GM12878 (cell line): ENCODE measurements at regions not wholly inside any gene's neighbourhood (a gene's known extent, or its start where the extent isn't known, plus 50 kb on each side); places are given as distances from the start of the nearest gene placed in this dataset.

Source experiments
- ATAC-seq: fragments of 200-7000 bp; cut with Tn5 transposase; 3 replicates; pipeline ENCODE4 v1.9.1; 2020; ENCODE audit warnings: mild to moderate bottlenecking, moderate library complexity
- BruUV-seq: library from RNA; stranded (reverse); fragments of 400-500 nt; replicated peaks from 2 replicates; lab custom pipeline; 2021; lab: Mats Ljungman, UMichigan
- CTCF ChIA-PET: fragments of 300-600 bp; sonication (Branson Sonifier 250); formaldehyde crosslinking; extraction: SDS; loops from one replicate; lab custom pipeline; 2021; ENCODE audit warnings: inconsistent platforms; lab: Yijun Ruan, JAX
- POLR2A ChIA-PET: fragments of 350-600 bp; formaldehyde crosslinking; extraction: SDS; loops from one replicate; lab custom pipeline; 2021; ENCODE audit warnings: inconsistent platforms; lab: Charles Lee
- RAD21 ChIA-PET: fragments of 300-600 bp; sonication (Branson Sonifier 250); formaldehyde crosslinking; loops from one replicate; lab custom pipeline; 2023; ENCODE audit warnings: antibody characterized with exemption; ENCODE audit not compliant: unreplicated experiment; lab: Charles Lee
- SMC1A ChIA-PET: fragments of 300-600 bp; sonication (Branson Sonifier 250); formaldehyde crosslinking; loops from one replicate; lab custom pipeline; 2023; ENCODE audit not compliant: unreplicated experiment, uncharacterized antibody; lab: Charles Lee
- DNase-seq: peaks from one replicate; pipeline ENCODE4 v3.0.0-alpha.2; 2011; ENCODE audit warnings: low read depth, low spot score
- FAIRE-seq: peaks from 3 replicates; lab custom pipeline; 2011; peaks lifted over from hg19 to GRCh38; lab: Jason Lieb, UNC
- H2AFZ ChIP-seq: 2 replicates; pipeline ENCODE4 v1.6.0; 2011; ENCODE audit warnings: low read depth, low read length, control low read depth; ENCODE audit not compliant: control insufficient read depth
- H3K27ac ChIP-seq: 2 replicates; pipeline ENCODE4 v1.5.1; 2011; ENCODE audit warnings: control low read depth; ENCODE audit not compliant: control insufficient read depth, insufficient read depth
- H3K27me3 ChIP-seq, 2 experiments: replicated peaks in 1 of 2; 2 replicates each; pipeline versions ENCODE4 v1.6.0 to v1.6.1; 2011; ENCODE audit warnings: low read length in 1 of 2; ENCODE audit not compliant: control insufficient read depth in 2 of 2, insufficient read depth in 2 of 2
- H3K36me3 ChIP-seq, 2 experiments: 2 replicates each; pipeline ENCODE4 v1.5.1; 2011; ENCODE audit warnings: low read length in 1 of 2; ENCODE audit not compliant: control insufficient read depth in 2 of 2, insufficient read depth in 2 of 2
- H3K4me1 ChIP-seq: 2 replicates; pipeline ENCODE4 v1.6.1; 2011; ENCODE audit warnings: mild to moderate bottlenecking, low read length, moderate library complexity, mixed read lengths; ENCODE audit not compliant: control insufficient read depth, insufficient read depth
- H3K4me2 ChIP-seq: 2 replicates; pipeline ENCODE4 v1.6.0; 2011; ENCODE audit warnings: control low read depth; ENCODE audit not compliant: control insufficient read depth, insufficient read depth
- H3K4me3 ChIP-seq: fragments of 200-600 bp; sonication (generic); 2 replicates; pipeline ENCODE4 v1.5.1; 2016
- H3K79me2 ChIP-seq: 2 replicates; pipeline ENCODE4 v1.6.0; 2011; ENCODE audit warnings: low read length; ENCODE audit not compliant: control insufficient read depth, insufficient read depth
- H3K9ac ChIP-seq: 2 replicates; pipeline ENCODE4 v1.8.0; 2011; ENCODE audit warnings: low read length, control low read depth, mixed read lengths; ENCODE audit not compliant: control insufficient read depth, insufficient read depth
- H3K9me3 ChIP-seq: replicated peaks from 3 replicates; pipeline ENCODE4 v1.5.1; 2011; ENCODE audit warnings: mild to moderate bottlenecking, low read length; ENCODE audit not compliant: control insufficient read depth, insufficient read depth
- H4K20me1 ChIP-seq: 2 replicates; pipeline ENCODE4 v1.6.0; 2011; ENCODE audit not compliant: control insufficient read depth, insufficient read depth
- BMI1 ChIP-seq: fragments of 450-650 bp; IDR thresholded peaks from 2 replicates; pipeline ENCODE4 v1.6.1; 2016; ENCODE audit warnings: mild to moderate bottlenecking, moderate library complexity, borderline replicate concordance
- CBX3 ChIP-seq: fragments of 200-600 bp; sonication (generic); IDR thresholded peaks from 2 replicates; pipeline ENCODE4 v1.6.1; 2016; ENCODE audit warnings: low read depth, borderline replicate concordance
- DPF2 ChIP-seq: fragments of 450-650 bp; IDR thresholded peaks from 2 replicates; pipeline ENCODE4 v1.6.1; 2017; ENCODE audit warnings: mild to moderate bottlenecking
- GATAD2B ChIP-seq: fragments of 450-650 bp; conservative IDR thresholded peaks from 2 replicates; pipeline ENCODE4 v1.6.1; 2017; ENCODE audit warnings: low read depth, mild to moderate bottlenecking, moderate library complexity
- IKZF1 ChIP-seq: fragments of 450-650 bp; conservative IDR thresholded peaks from 2 replicates; pipeline ENCODE4 v1.6.1; 2017; ENCODE audit warnings: antibody characterized with exemption, mild to moderate bottlenecking
- IKZF2 ChIP-seq, 2 experiments: fragments of 450-650 bp; IDR thresholded peaks; 2 replicates each; pipeline ENCODE4 v1.6.1; 2017; ENCODE audit warnings: mild to moderate bottlenecking in 2 of 2, moderate library complexity in 2 of 2
- MTA2 ChIP-seq: fragments of 450-650 bp; IDR thresholded peaks from 2 replicates; pipeline ENCODE4 v1.6.1; 2016; ENCODE audit warnings: low read depth, mild to moderate bottlenecking, moderate library complexity
- NRF1 ChIP-seq: conservative IDR thresholded peaks from 2 replicates; pipeline ENCODE4 v1.6.1; 2011; ENCODE audit warnings: mild to moderate bottlenecking, low read depth, low read length, improper control_type of control experiment
- PBX3 ChIP-seq: IDR thresholded peaks from 2 replicates; pipeline ENCODE4 v1.6.1; 2011; ENCODE audit warnings: mild to moderate bottlenecking, low read depth, low read length, moderate library complexity; ENCODE audit not compliant: insufficient replicate concordance
- PKNOX1 ChIP-seq: fragments of 450-650 bp; IDR thresholded peaks from 2 replicates; pipeline ENCODE4 v1.6.1; 2016; ENCODE audit warnings: mild to moderate bottlenecking
- RFX5 ChIP-seq: IDR thresholded peaks from 2 replicates; pipeline ENCODE4 v1.6.1; 2011; ENCODE audit warnings: low read depth, low read length, improper control_type of control experiment
- RUNX3 ChIP-seq: IDR thresholded peaks from 2 replicates; pipeline ENCODE4 v1.6.1; 2012; ENCODE audit warnings: low read length, inconsistent platforms
- SPI1 ChIP-seq: IDR thresholded peaks from 2 replicates; pipeline ENCODE4 v1.6.1; 2011; ENCODE audit warnings: low read depth, mild to moderate bottlenecking, low read length, moderate library complexity, borderline replicate concordance; ENCODE audit not compliant: insufficient read depth
- SREBF2 ChIP-seq: IDR thresholded peaks from 2 replicates; pipeline ENCODE4 v1.6.1; 2012; ENCODE audit warnings: mild to moderate bottlenecking, low read length
- STAT3 ChIP-seq: IDR thresholded peaks from 2 replicates; pipeline ENCODE4 v1.6.1; 2011; ENCODE audit warnings: low read depth, low read length, improper control_type of control experiment
- ZNF217 ChIP-seq: fragments of 450-650 bp; IDR thresholded peaks from 2 replicates; pipeline ENCODE4 v1.6.1; 2017; ENCODE audit warnings: antibody characterized with exemption, mild to moderate bottlenecking
- WGBS: methylation state at CpG from one replicate; pipeline ENCODE4 v1.1.6; 2016; ENCODE audit warnings: low lambda C conversion rate; ENCODE audit not compliant: insufficient replicate concordance, insufficient coverage; ENCODE audit errors: missing lambda C conversion rate; 5-methylcytosine and 5-hydroxymethylcytosine counted together
- in situ Hi-C: fragments of 300-500 bp; cut with MboI; formaldehyde crosslinking; loops from 9 replicates; pipeline ENCODE4 v1.14.3; 2018; ENCODE audit warnings: mixed read lengths
- intact Hi-C: fragments of 100-400 bp; cut with micrococcal nuclease; formaldehyde crosslinking; loops from one replicate; pipeline ENCODE4 v1.14.2; 2022; ENCODE audit not compliant: unreplicated experiment

GRCh38 chr18:44507729-44508325, 172.9 kb upstream of the SETBP1 start:
- Histone ChIP-seq H3K4me1 (peaks cover 9% of the 10 kb centered on the region), H4K20me1 (no peaks in the 10 kb centered on the region), H3K27ac (no peak overlapping the region), H3K4me3 (no peak overlapping the region), H3K27me3 (no peaks in the 10 kb centered on the region), H3K79me2 (no peaks in the 10 kb centered on the region), H2AFZ (no peak overlapping the region), H3K4me2 (peak overlapping the region; percentile 7; the same call in 1 of the 2 replicates), H3K36me3 (no peaks in the 10 kb centered on the region), H3K9me3 (no peaks in the 10 kb centered on the region; the same call in 2 of the 3 replicates), H3K9ac (no peak overlapping the region)
- no peak for FAIRE-seq
- intact Hi-C loops (no loop called here), in situ Hi-C loops (no loop called here)
- BruUV-seq = no TSS peak
- ChIA-PET RAD21 (no interaction called here), SMC1A (interaction anchor here (0.7 to 1.0 kb wide), 2 partner anchors 12 to 112 kb away, joined by 3 to 4 read pairs; no protein-coding TSS in a partner anchor), CTCF (no interaction called here), POLR2A (no interaction called here)
- ATAC-seq = peak; percentile 92
- 0% methylated on average over 6 of the region's 6 CpGs for WGBS
- peak; percentile 32 for DNase-seq
- peak; percentile 32 for TF ChIP-seq PBX3
- TF ChIP-seq BMI1 = 0 out of 2 replicates have a peak, but pooled peaks have one; percentile 14
- TF ChIP-seq RFX5 = no peak
- TF ChIP-seq DPF2 = 0 out of 2 replicates have a peak, but pooled peaks have one; percentile 30
- TF ChIP-seq NRF1 = no peak
- TF ChIP-seq GATAD2B = no peak
- no peak for TF ChIP-seq STAT3
- TF ChIP-seq ZNF217 = no peak
- peak; percentile 40; the same call in 1 of the 2 replicates for TF ChIP-seq PKNOX1
- TF ChIP-seq SREBF2 = no peak
- TF ChIP-seq IKZF1 = peak; percentile 62; the same call in 1 of the 2 replicates
- no peak for TF ChIP-seq CBX3
- peak; percentile 36; the same call in 1 of the 2 replicates for TF ChIP-seq MTA2
- TF ChIP-seq RUNX3 = no peak
- peak; percentile 74 for TF ChIP-seq SPI1
- TF ChIP-seq IKZF2 (IDR thresholded peaks at IDR 0.05) = peak; percentile 71 to 74
